ENCODE measurements at regions not wholly inside any gene's neighbourhood (a gene's known extent, or its start where the extent isn't known, plus 50 kb on each side); places are given as distances from the start of the nearest gene placed in this dataset.

GRCh38 chr6:149168968-149169367 is 148.5 kb upstream of the TAB2 start:
- peaks cover 10% of the 10 kb centered on the region for H3K4me1 Mint-ChIP-seq (ENCODE audit: low read depth)
- H3K27ac Mint-ChIP-seq (ENCODE audit: unreplicated experiment): no peak overlapping the region
- no peaks in the 10 kb centered on the region for H3K36me3 Mint-ChIP-seq (ENCODE audit: low read depth)
- H3K9me3 Mint-ChIP-seq (ENCODE audit: low read depth): no peaks in the 10 kb centered on the region
- H3K4me3 Mint-ChIP-seq (ENCODE audit: unreplicated experiment): no peak overlapping the region
- no peak for TF ChIP-seq CTCF (IDR thresholded peaks at IDR 0.05)
- no peak for DNase-seq (ENCODE audit: low spot score)
- no peaks in the 10 kb centered on the region for H3K27me3 Mint-ChIP-seq (ENCODE audit: low read depth)

DNA sequence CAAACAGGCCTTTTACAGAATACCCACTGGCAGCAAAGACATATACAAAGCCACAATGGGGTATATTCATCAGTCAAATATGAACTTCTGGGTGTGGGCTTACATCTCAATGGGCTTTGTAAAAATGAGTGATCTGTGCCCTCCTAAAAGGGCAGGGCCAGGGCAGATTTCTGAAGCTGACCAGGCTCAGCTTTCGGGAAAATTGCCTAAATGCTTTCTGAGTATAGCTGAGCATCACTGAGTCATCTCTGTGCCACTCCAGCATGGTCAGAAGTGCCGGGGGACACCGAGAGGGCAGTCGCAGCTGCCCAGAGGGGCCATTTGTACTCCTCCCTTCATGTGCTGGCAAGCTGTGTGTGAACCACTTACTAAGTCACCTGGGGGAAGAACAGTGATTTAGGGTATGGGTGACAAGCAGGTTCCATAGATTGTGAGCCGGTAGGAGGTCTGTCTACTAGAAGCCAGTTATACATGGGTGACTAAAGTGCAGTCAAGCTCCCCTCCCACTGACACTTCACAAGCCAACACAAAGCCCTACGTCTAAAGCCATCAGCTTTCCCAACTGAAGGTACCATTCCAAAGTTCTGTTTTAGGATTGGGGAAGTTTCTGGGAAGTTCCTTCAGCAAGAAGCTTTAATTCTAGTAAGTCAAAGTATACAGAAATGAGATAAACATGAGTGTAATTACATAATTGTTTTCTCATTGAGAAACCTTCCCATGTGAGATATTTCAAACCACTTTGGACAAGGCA is 147.6 kb upstream of the TAB2 start:
- no peak for TF ChIP-seq CTCF (IDR thresholded peaks at IDR 0.05)
- no peak overlapping the region for H3K27ac Mint-ChIP-seq (ENCODE audit: unreplicated experiment)
- no peak for DNase-seq (ENCODE audit: low spot score)
- H3K4me3 Mint-ChIP-seq (ENCODE audit: unreplicated experiment): no peak overlapping the region
- no peaks in the 10 kb centered on the region for H3K36me3 Mint-ChIP-seq (ENCODE audit: low read depth)
- H3K4me1 Mint-ChIP-seq (ENCODE audit: low read depth): peaks cover 10% of the 10 kb centered on the region
- H3K9me3 Mint-ChIP-seq (ENCODE audit: low read depth): no peaks in the 10 kb centered on the region
- H3K27me3 Mint-ChIP-seq (ENCODE audit: low read depth): no peaks in the 10 kb centered on the region

DNA sequence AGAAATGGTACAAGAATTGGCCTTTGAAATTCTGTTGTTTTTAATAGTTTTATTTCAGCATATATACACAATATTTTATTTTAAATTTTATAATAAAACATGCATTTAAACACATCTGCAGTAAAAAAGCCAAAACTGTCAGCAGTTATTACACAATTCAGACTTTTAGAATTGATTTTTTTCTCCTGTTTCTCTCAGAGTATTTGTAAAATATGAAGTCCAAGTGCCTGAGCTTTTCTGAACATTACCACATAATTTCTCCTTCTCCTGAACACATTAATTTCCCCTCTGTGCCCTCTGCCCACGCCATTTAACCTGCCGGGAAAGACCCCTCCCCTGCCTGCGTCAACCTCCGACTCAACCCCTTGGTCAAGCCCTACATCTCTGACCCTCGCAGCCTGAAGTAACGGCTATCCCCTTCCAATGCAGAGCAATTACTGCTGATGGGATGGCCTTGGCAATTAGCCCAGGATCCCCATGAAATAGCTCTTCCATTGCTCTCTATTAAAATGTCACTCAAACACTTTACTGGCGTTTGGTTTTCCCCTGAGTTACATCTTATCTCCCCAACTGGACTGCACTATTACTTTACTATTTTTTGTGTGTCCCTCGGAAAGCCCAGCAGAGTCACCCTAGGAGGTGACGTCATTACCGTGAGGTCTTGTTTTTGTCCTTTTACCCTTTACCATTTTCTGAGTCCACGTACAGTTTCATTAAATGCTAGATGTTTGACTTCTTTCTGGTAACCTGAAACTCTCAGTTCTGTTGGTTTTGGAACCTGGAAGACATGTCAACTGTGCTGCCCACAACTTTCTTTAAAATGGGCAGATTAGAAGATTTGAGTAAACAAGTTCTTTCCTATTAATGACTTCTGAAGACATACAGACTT is 146.7 kb upstream of the TAB2 start:
- no peak for TF ChIP-seq CTCF (IDR thresholded peaks at IDR 0.05)
- H3K4me3 Mint-ChIP-seq (ENCODE audit: unreplicated experiment): no peak overlapping the region
- H3K27me3 Mint-ChIP-seq (ENCODE audit: low read depth): no peaks in the 10 kb centered on the region
- H3K27ac Mint-ChIP-seq (ENCODE audit: unreplicated experiment): no peak overlapping the region
- H3K36me3 Mint-ChIP-seq (ENCODE audit: low read depth): no peaks in the 10 kb centered on the region
- no peak for DNase-seq (ENCODE audit: low spot score)
- no peaks in the 10 kb centered on the region for H3K9me3 Mint-ChIP-seq (ENCODE audit: low read depth)
- H3K4me1 Mint-ChIP-seq (ENCODE audit: low read depth): peaks cover 10% of the 10 kb centered on the region

GRCh38 chr6:149173222-149173621 is 144.3 kb upstream of the TAB2 start:
- peaks cover 10% of the 10 kb centered on the region for H3K4me1 Mint-ChIP-seq (ENCODE audit: low read depth)
- H3K9me3 Mint-ChIP-seq (ENCODE audit: low read depth): peaks cover 4% of the 10 kb centered on the region
- H3K27me3 Mint-ChIP-seq (ENCODE audit: low read depth): no peaks in the 10 kb centered on the region
- no peaks in the 10 kb centered on the region for H3K36me3 Mint-ChIP-seq (ENCODE audit: low read depth)
- no peak overlapping the region for H3K4me3 Mint-ChIP-seq (ENCODE audit: unreplicated experiment)
- no peak for DNase-seq (ENCODE audit: low spot score)
- TF ChIP-seq CTCF (IDR thresholded peaks at IDR 0.05): no peak
- H3K27ac Mint-ChIP-seq (ENCODE audit: unreplicated experiment): no peak overlapping the region

DNA sequence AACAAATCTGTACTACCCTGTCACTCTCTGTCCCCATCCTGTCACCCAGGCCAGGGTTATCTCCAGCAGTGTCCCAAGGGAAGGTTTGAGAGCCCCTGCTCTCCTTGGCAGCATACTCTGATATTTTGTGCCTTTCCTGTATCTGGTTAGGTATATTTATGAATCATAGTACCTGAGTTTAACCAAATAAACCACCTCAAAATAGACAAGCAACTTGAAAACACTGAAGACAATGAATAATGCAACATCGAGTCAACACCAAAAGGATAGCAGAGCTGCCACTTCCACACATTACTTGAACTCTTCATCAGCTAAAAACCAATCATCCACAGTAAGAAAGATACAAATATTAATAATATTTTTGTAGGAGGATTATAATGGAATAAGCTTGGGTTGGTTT is 142.6 kb upstream of the TAB2 start:
- Mint-ChIP-seq H3K27me3 (ENCODE audit: low read depth) (no peaks in the 10 kb centered on the region), H3K4me1 (ENCODE audit: low read depth) (peaks cover 7% of the 10 kb centered on the region), H3K4me3 (ENCODE audit: unreplicated experiment) (no peak overlapping the region), H3K27ac (ENCODE audit: unreplicated experiment) (no peak overlapping the region), H3K9me3 (ENCODE audit: low read depth) (peaks cover 4% of the 10 kb centered on the region), H3K36me3 (ENCODE audit: low read depth) (no peaks in the 10 kb centered on the region)
- TF ChIP-seq CTCF (IDR thresholded peaks at IDR 0.05): no peak
- no peak for DNase-seq (ENCODE audit: low spot score)
